WERI-Rb-1 (cell line): ENCODE measurements at regions not wholly inside any gene's neighbourhood (a gene's known extent, or its start where the extent isn't known, plus 50 kb on each side); places are given as distances from the start of the nearest gene placed in this dataset.

Experiments
- DNase-seq: peaks from one replicate; pipeline ENCODE4 v3.0.0-alpha.2; 2020
- H3K27ac ChIP-seq: fragments of 250-450 bp; sonication (Bioruptor Pico); 2 replicates; pipeline ENCODE4 v1.5.1; 2020; ENCODE audit warnings: mild to moderate bottlenecking, moderate library complexity
- H3K27me3 ChIP-seq: fragments of 250-450 bp; sonication (Bioruptor Pico); 2 replicates; pipeline ENCODE4 v1.5.1; 2021; ENCODE audit warnings: mild to moderate bottlenecking, low read depth, moderate library complexity; ENCODE audit not compliant: insufficient read depth, severe bottlenecking
- H3K36me3 ChIP-seq: fragments of 250-450 bp; sonication (Bioruptor Pico); 2 replicates; pipeline ENCODE4 v1.5.1; 2020; ENCODE audit warnings: mild to moderate bottlenecking, moderate library complexity
- H3K4me3 ChIP-seq: 2 replicates; pipeline ENCODE4 v1.5.1; 2011; ENCODE audit warnings: low read depth, mild to moderate bottlenecking, control low read depth, low read length
- H3K9me3 ChIP-seq: fragments of 250-450 bp; sonication (Bioruptor Pico); 2 replicates; pipeline ENCODE4 v1.5.1; 2021; ENCODE audit warnings: mild to moderate bottlenecking, moderate library complexity; ENCODE audit not compliant: severe bottlenecking
- TF ChIP-seq, protein P1 (sequence below): IDR thresholded peaks from 2 replicates; pipeline ENCODE4 v1.5.1; 2011; ENCODE audit warnings: low read depth, mild to moderate bottlenecking, control low read depth, inconsistent platforms, low read length

DNA sequence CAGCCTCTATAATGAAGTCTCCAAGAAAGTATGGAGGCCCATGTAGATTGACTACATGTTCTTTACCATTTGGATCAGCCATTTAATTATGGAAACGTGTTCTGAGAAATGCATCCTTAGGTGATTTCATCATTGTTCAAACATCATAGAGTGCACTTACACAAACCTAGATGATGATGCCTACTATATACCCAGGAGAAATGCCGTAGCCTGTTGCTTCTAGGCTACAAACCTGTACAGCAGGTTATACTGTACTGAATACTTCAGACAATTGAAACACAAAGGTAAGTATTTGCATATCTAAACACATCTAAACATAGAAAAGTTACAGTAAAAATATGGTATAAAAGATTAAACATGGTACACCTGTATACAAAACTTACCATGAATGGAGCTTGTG, 186.5 kb upstream of the FSTL5 start:
- Histone ChIP-seq H3K27ac (no peak overlapping the region), H3K4me3 (no peak overlapping the region), H3K27me3 (no peaks in the 10 kb centered on the region), H3K9me3 (no peaks in the 10 kb centered on the region), H3K36me3 (no peaks in the 10 kb centered on the region)
- DNase-seq = no peak
- TF ChIP-seq, protein P1, sequence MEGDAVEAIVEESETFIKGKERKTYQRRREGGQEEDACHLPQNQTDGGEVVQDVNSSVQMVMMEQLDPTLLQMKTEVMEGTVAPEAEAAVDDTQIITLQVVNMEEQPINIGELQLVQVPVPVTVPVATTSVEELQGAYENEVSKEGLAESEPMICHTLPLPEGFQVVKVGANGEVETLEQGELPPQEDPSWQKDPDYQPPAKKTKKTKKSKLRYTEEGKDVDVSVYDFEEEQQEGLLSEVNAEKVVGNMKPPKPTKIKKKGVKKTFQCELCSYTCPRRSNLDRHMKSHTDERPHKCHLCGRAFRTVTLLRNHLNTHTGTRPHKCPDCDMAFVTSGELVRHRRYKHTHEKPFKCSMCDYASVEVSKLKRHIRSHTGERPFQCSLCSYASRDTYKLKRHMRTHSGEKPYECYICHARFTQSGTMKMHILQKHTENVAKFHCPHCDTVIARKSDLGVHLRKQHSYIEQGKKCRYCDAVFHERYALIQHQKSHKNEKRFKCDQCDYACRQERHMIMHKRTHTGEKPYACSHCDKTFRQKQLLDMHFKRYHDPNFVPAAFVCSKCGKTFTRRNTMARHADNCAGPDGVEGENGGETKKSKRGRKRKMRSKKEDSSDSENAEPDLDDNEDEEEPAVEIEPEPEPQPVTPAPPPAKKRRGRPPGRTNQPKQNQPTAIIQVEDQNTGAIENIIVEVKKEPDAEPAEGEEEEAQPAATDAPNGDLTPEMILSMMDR = no peak

DNA sequence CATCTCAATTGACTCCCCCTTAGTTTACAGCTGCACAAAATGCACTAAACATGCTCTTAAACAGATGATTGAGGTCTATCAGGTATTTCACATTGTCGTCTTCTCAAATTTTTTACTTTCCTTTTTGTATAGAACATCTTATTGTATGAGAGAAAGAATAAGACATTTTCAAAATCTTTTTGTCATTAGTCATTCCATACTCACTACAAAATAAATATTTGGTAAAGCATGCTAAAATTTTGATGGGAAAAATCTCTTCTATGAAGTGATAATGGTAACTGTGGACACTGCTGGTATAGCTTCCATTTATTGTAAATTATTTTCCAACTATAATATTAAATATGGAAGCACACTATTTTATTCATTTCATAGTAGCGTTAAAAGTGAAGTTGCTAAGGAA, 185.6 kb upstream of the FSTL5 start:
- Histone ChIP-seq H3K27me3 (no peaks in the 10 kb centered on the region), H3K4me3 (no peak overlapping the region), H3K27ac (no peak overlapping the region), H3K9me3 (no peaks in the 10 kb centered on the region), H3K36me3 (no peaks in the 10 kb centered on the region)
- TF ChIP-seq, protein P1 = no peak
- DNase-seq = no peak

DNA sequence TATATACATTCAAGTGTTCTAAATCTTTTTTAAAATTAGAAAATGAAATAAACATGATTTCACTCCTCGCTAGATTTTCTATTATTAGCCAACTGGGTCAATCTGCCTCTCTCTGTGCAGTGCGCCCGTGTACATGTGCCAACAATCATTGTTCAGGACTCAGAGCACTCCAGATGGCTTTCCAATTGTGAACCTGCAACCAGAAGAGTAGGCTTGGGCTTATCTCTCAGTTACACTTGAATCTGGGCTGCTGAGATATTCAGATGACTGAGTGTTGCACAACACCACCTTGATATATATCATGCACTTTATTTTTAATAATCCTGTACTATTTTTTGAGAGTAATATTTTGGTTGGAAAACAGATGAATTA, 184.0 kb upstream of the FSTL5 start:
- TF ChIP-seq, protein P1 = no peak
- DNase-seq = no peak
- no peak overlapping the region for H3K4me3 ChIP-seq
- H3K36me3 ChIP-seq = no peaks in the 10 kb centered on the region
- no peak overlapping the region for H3K27ac ChIP-seq
- H3K9me3 ChIP-seq = no peaks in the 10 kb centered on the region
- H3K27me3 ChIP-seq = no peaks in the 10 kb centered on the region

DNA sequence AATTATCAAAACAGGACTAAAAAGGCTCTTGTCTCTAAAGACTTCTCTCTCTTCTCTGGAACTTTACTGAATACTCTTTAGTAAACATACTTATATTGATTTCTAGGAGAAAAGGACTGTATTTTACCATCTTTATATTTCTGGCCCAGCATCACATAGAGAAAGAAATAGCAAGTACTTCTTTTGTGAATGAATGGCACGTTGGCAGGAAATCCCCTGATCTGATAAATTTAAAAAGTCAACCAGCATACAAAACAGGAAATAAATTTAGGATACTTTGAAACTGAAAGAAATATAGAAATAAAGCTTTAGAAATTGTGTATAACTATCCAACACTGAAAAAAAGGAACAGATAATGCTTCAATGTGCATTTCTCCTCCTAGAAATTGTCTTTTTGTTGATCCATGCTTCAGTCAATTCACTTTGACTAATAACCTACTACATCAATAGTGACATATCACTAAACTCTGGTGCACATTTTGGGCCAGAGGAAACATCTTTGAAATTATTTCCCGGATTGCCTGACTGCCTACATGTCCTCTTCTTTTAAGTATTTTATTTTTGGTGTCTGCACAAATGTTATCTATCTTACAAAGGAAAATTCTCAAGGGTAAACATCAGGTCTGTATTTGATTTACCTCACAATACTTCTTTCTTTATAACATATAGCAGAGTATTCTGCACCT, 183.5 kb upstream of the FSTL5 start:
- TF ChIP-seq, protein P1 = no peak
- no peaks in the 10 kb centered on the region for H3K36me3 ChIP-seq
- no peak overlapping the region for H3K4me3 ChIP-seq
- H3K27ac ChIP-seq = no peak overlapping the region
- no peaks in the 10 kb centered on the region for H3K27me3 ChIP-seq
- no peak for DNase-seq
- H3K9me3 ChIP-seq = no peaks in the 10 kb centered on the region

DNA sequence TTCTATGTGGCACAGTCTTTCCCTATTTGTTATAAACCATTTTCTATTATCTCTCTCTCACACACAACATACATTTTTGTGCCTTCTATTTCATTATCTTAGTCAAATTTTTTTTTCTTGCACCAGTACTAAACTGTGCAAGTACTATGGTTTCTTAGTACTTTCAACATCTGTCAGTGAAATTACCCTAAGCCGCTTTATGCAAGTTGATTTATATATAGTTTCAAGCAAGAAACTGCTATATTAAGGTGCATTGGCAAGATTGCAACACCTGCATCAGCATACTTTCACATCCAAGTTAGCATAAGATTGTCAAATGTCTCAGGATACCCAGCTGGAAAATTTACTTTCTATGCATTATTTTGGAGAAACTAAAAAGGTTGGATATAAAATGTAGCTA, 180.2 kb upstream of the FSTL5 start:
- H3K27ac ChIP-seq = no peak overlapping the region
- H3K4me3 ChIP-seq = no peak overlapping the region
- TF ChIP-seq, protein P1 = no peak
- H3K9me3 ChIP-seq = no peaks in the 10 kb centered on the region
- no peak for DNase-seq
- H3K27me3 ChIP-seq = no peaks in the 10 kb centered on the region
- no peaks in the 10 kb centered on the region for H3K36me3 ChIP-seq

DNA sequence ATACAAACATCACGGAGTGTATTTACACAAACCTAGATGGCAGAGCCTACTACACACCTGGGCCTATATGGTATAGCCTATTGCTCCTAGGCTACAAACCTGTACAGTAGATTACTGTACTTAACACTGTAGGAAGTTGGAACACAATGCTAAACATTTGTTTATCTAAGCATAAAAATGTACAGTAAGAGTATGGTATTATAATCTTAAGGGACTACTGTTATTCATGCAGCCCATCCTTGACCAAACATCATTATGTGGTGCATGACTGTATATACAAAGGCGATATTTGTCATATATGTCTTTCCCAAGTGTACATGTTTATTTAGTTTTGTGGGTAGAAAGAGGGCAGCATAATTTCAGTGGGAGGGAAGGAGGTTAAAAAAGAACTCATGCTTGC, 177.7 kb upstream of the FSTL5 start:
- TF ChIP-seq, protein P1 = no peak
- H3K4me3 ChIP-seq = no peak overlapping the region
- no peaks in the 10 kb centered on the region for H3K9me3 ChIP-seq
- no peak for DNase-seq
- H3K27ac ChIP-seq = no peak overlapping the region
- H3K36me3 ChIP-seq = no peaks in the 10 kb centered on the region
- H3K27me3 ChIP-seq = no peaks in the 10 kb centered on the region
